ENCODE measurements at regions not wholly inside any gene's neighbourhood (a gene's known extent, or its start where the extent isn't known, plus 50 kb on each side); places are given as distances from the start of the nearest gene placed in this dataset.

- H3K4me3 Mint-ChIP-seq (ENCODE audit: unreplicated experiment) = no peak overlapping the region
- peaks cover 24% of the 10 kb centered on the region for H3K4me1 Mint-ChIP-seq (ENCODE audit: low read depth, unreplicated experiment)
- Histone ChIP-seq H3K27me3 (ENCODE audit: insufficient read depth, low read length) (no peaks in the 10 kb centered on the region), H3K4me3 (ENCODE audit: insufficient read depth, low read depth, low read length) (no peak overlapping the region), H4K20me1 (ENCODE audit: insufficient read depth, low read length) (no peaks in the 10 kb centered on the region), H3K9ac (ENCODE audit: low read length) (no peak overlapping the region), H3K79me2 (ENCODE audit: insufficient read depth, low read length) (no peaks in the 10 kb centered on the region), H3K36me3 (ENCODE audit: insufficient read depth, low read length) (no peaks in the 10 kb centered on the region), H3K4me2 (ENCODE audit: low read length) (no peak overlapping the region), H3K4me1 (ENCODE audit: insufficient read depth, low read length) (no peaks in the 10 kb centered on the region), H3K9me3 (ENCODE audit: insufficient read depth, low read depth, low read length) (no peaks in the 10 kb centered on the region), H2AFZ (ENCODE audit: low read depth, low read length) (no peak overlapping the region), H3K27ac (ENCODE audit: low read depth, low read length) (no peak overlapping the region)
- H3K27ac Mint-ChIP-seq (ENCODE audit: unreplicated experiment) = no peak overlapping the region
- DNase-seq (ENCODE audit: low read depth) = no peak
- no peaks in the 10 kb centered on the region for H3K9me3 Mint-ChIP-seq (ENCODE audit: unreplicated experiment)
- TF ChIP-seq EZH2 (IDR thresholded peaks at IDR 0.05; ENCODE audit: insufficient read depth, low read length) (no peak), CTCF (IDR thresholded peaks at IDR 0.05; ENCODE audit: insufficient read depth, low read depth, low read length) (no peak)
- FAIRE-seq = no peak
- no peaks in the 10 kb centered on the region for H3K27me3 Mint-ChIP-seq (ENCODE audit: low read depth, unreplicated experiment)
- H3K36me3 Mint-ChIP-seq (ENCODE audit: low read depth, unreplicated experiment) = no peaks in the 10 kb centered on the region
Observed at GRCh38 chr21:27536319-27536718, 569.4 kb upstream of the ADAMTS5 start.

GRCh38 chr21:27535188-27535587, 568.3 kb upstream of the ADAMTS5 start:
- no peaks in the 10 kb centered on the region for H3K9me3 ChIP-seq (ENCODE audit: insufficient read depth, low read depth, low read length)
- no peak for DNase-seq (ENCODE audit: low read depth)
- H3K36me3 Mint-ChIP-seq (ENCODE audit: low read depth, unreplicated experiment) = no peaks in the 10 kb centered on the region
- H3K27me3 Mint-ChIP-seq (ENCODE audit: low read depth, unreplicated experiment) = no peaks in the 10 kb centered on the region
- no peaks in the 10 kb centered on the region for H3K9me3 Mint-ChIP-seq (ENCODE audit: unreplicated experiment)
- no peak overlapping the region for H3K4me3 Mint-ChIP-seq (ENCODE audit: unreplicated experiment)
- no peaks in the 10 kb centered on the region for H4K20me1 ChIP-seq (ENCODE audit: insufficient read depth, low read length)
- no peak overlapping the region for H2AFZ ChIP-seq (ENCODE audit: low read depth, low read length)
- no peak for TF ChIP-seq EZH2 (IDR thresholded peaks at IDR 0.05; ENCODE audit: insufficient read depth, low read length)
- TF ChIP-seq CTCF (IDR thresholded peaks at IDR 0.05; ENCODE audit: insufficient read depth, low read depth, low read length) = no peak
- no peak overlapping the region for H3K4me3 ChIP-seq (ENCODE audit: insufficient read depth, low read depth, low read length)
- no peaks in the 10 kb centered on the region for H3K36me3 ChIP-seq (ENCODE audit: insufficient read depth, low read length)
- FAIRE-seq = no peak
- H3K79me2 ChIP-seq (ENCODE audit: insufficient read depth, low read length) = no peaks in the 10 kb centered on the region
- H3K27me3 ChIP-seq (ENCODE audit: insufficient read depth, low read length) = no peaks in the 10 kb centered on the region
- H3K4me1 Mint-ChIP-seq (ENCODE audit: low read depth, unreplicated experiment) = peaks cover 21% of the 10 kb centered on the region
- no peak overlapping the region for H3K27ac Mint-ChIP-seq (ENCODE audit: unreplicated experiment)
- no peak overlapping the region for H3K4me2 ChIP-seq (ENCODE audit: low read length)
- no peak overlapping the region for H3K9ac ChIP-seq (ENCODE audit: low read length)
- no peaks in the 10 kb centered on the region for H3K4me1 ChIP-seq (ENCODE audit: insufficient read depth, low read length)
- no peak overlapping the region for H3K27ac ChIP-seq (ENCODE audit: low read depth, low read length)

- Mint-ChIP-seq H3K27ac (ENCODE audit: unreplicated experiment) (no peak overlapping the region), H3K4me1 (ENCODE audit: low read depth, unreplicated experiment) (peaks cover 18% of the 10 kb centered on the region), H3K4me3 (ENCODE audit: unreplicated experiment) (no peak overlapping the region), H3K36me3 (ENCODE audit: low read depth, unreplicated experiment) (no peaks in the 10 kb centered on the region), H3K9me3 (ENCODE audit: unreplicated experiment) (no peaks in the 10 kb centered on the region), H3K27me3 (ENCODE audit: low read depth, unreplicated experiment) (no peaks in the 10 kb centered on the region)
- no peak for TF ChIP-seq EZH2 (IDR thresholded peaks at IDR 0.05; ENCODE audit: insufficient read depth, low read length)
- TF ChIP-seq CTCF (IDR thresholded peaks at IDR 0.05; ENCODE audit: insufficient read depth, low read depth, low read length) = no peak
- Histone ChIP-seq H3K36me3 (ENCODE audit: insufficient read depth, low read length) (no peaks in the 10 kb centered on the region), H2AFZ (ENCODE audit: low read depth, low read length) (no peak overlapping the region), H3K4me3 (ENCODE audit: insufficient read depth, low read depth, low read length) (no peak overlapping the region), H3K79me2 (ENCODE audit: insufficient read depth, low read length) (no peaks in the 10 kb centered on the region), H3K27ac (ENCODE audit: low read depth, low read length) (no peak overlapping the region), H3K9ac (ENCODE audit: low read length) (no peak overlapping the region), H3K4me2 (ENCODE audit: low read length) (no peak overlapping the region), H3K4me1 (ENCODE audit: insufficient read depth, low read length) (no peaks in the 10 kb centered on the region), H3K9me3 (ENCODE audit: insufficient read depth, low read depth, low read length) (no peaks in the 10 kb centered on the region), H3K27me3 (ENCODE audit: insufficient read depth, low read length) (no peaks in the 10 kb centered on the region), H4K20me1 (ENCODE audit: insufficient read depth, low read length) (no peaks in the 10 kb centered on the region)
- DNase-seq (ENCODE audit: low read depth) = no peak
- no peak for FAIRE-seq
Observed at GRCh38 chr21:27534206-27534605, 567.3 kb upstream of the ADAMTS5 start.
